Bronchial epithelial cell (primary cell): ENCODE measurements at regions not wholly inside any gene's neighbourhood (a gene's known extent, or its start where the extent isn't known, plus 50 kb on each side); places are given as distances from the start of the nearest gene placed in this dataset.

Source experiments
- DNase-seq: peaks from one replicate; pipeline ENCODE4 v3.0.0-alpha.2; 2010; ENCODE audit warnings: low read depth
- FAIRE-seq: peaks from 2 replicates; lab custom pipeline; 2011; peaks lifted over from hg19 to GRCh38; lab: Jason Lieb, UNC
- H3K27me3 ChIP-seq: 2 replicates; pipeline ENCODE4 v1.5.1; 2011; ENCODE audit warnings: low read length; ENCODE audit not compliant: control insufficient read depth, insufficient read depth
- H3K36me3 ChIP-seq: 2 replicates; pipeline ENCODE4 v1.5.1; 2011; ENCODE audit warnings: low read length; ENCODE audit not compliant: control insufficient read depth, insufficient read depth
- H3K4me3 ChIP-seq: 2 replicates; pipeline ENCODE4 v1.5.1; 2011; ENCODE audit warnings: mild to moderate bottlenecking, low read depth, low read length, control low read depth
- TF ChIP-seq, protein P1 (sequence below): IDR thresholded peaks from 2 replicates; pipeline ENCODE4 v1.5.1; 2011; ENCODE audit warnings: mild to moderate bottlenecking, moderate library complexity, low read length, control low read depth, inconsistent platforms; ENCODE audit not compliant: insufficient read depth, severe bottlenecking

DNA sequence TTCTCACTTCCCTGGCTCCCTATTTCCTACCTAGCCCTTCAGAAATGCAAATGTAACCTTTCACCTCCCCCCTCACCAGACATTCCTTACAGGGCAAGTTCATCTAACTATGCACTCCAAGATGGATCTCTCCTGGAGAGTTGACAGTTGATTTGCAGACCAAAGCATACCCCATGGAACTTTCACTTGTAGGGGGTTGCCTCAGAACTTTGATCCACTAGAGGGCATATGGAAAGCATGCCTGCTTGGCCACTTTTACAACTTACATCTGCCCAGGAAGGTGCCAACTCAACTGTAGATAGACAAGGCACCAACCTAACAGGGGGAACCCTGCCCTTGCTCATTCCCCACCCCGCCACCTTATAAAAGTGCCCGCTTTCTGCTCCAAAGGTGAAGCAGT lies 187.8 kb downstream of the NXNL2 start:
- no peaks in the 10 kb centered on the region for H3K36me3 ChIP-seq
- peak; percentile 56 for DNase-seq
- no peak overlapping the region for H3K4me3 ChIP-seq
- TF ChIP-seq, protein P1, sequence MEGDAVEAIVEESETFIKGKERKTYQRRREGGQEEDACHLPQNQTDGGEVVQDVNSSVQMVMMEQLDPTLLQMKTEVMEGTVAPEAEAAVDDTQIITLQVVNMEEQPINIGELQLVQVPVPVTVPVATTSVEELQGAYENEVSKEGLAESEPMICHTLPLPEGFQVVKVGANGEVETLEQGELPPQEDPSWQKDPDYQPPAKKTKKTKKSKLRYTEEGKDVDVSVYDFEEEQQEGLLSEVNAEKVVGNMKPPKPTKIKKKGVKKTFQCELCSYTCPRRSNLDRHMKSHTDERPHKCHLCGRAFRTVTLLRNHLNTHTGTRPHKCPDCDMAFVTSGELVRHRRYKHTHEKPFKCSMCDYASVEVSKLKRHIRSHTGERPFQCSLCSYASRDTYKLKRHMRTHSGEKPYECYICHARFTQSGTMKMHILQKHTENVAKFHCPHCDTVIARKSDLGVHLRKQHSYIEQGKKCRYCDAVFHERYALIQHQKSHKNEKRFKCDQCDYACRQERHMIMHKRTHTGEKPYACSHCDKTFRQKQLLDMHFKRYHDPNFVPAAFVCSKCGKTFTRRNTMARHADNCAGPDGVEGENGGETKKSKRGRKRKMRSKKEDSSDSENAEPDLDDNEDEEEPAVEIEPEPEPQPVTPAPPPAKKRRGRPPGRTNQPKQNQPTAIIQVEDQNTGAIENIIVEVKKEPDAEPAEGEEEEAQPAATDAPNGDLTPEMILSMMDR: peak; percentile 57
- FAIRE-seq: no peak
- no peaks in the 10 kb centered on the region for H3K27me3 ChIP-seq

DNA sequence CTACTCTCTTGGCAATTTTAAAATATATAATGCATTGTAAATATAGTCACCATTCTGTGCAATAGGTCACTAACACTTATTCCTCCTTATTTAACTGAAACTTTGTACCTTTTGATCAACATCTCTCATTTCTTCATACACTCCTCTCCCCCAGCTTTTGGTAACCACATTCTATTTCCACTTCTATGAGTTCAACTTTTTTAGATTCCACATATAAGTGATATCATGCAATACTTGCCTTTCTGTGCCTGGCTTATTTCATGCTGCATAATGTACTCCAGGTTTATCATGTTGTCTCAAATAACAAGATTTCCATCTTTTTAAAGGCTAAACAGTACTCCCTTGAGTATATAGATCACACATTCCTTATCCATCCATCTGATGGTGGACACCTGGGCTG lies 188.8 kb downstream of the NXNL2 start:
- no peak overlapping the region for H3K4me3 ChIP-seq
- DNase-seq: no peak
- H3K27me3 ChIP-seq: no peaks in the 10 kb centered on the region
- no peak for FAIRE-seq
- H3K36me3 ChIP-seq: no peaks in the 10 kb centered on the region
- TF ChIP-seq, protein P1: no peak

DNA sequence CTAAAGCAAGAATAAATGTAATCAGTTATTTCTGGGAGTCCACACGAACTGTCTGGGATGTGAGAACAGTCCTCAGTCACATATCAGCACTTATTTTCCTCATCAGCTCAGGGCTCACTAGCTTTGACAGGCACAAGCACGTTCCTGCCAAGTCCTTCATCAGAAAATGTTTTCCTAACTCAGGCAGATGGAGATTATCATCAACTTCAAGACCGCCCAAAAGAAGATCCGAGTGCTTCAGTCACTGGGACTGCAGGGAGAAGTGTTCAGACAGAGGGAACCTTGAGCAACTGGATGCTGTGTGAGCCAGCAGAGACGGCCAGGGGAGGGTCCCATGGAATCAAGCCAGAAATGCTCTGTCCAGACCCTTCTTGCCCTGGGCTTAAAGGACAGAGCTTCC lies 189.4 kb downstream of the NXNL2 start:
- FAIRE-seq: no peak
- H3K36me3 ChIP-seq: no peaks in the 10 kb centered on the region
- H3K27me3 ChIP-seq: no peaks in the 10 kb centered on the region
- H3K4me3 ChIP-seq: no peak overlapping the region
- TF ChIP-seq, protein P1: no peak
- no peak for DNase-seq

DNA sequence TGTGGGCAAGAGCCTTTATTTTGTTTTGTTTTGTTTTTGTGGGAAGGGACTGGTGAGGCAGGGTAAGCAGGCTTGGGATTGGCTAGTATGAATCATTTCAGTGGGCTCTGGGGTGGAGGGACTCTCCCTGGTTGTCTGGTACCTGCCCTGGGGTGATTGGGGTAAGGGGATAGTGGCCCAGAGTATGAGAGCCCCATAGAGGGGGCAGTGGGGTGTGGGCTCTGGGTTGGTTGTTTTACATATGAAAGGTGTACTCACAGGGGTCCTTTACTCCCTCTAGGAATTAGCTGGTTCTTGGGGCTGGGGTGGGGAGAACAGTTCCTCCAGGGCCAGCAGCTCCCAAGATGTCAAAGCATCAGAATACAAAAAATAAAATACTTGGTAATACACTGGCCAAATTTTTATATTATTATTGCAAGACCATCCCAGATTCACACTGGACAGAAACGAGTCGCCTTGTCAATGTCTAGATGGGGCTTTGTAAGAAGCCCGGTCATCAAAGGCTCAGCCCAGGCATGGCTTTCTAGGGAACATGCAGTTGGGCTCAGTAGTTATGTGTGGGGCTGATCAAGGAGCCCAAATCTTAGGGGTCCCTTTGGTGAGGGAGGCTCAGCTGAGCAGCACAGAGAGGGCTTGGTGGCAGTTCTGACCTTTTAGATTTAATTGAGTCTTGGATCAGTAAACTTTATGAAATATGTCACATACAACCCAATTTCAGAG lies 190.5 kb downstream of the NXNL2 start:
- FAIRE-seq (no peak), DNase-seq (no peak)
- no peaks in the 10 kb centered on the region for H3K36me3 ChIP-seq
- no peak overlapping the region for H3K4me3 ChIP-seq
- TF ChIP-seq, protein P1: no peak
- H3K27me3 ChIP-seq: no peaks in the 10 kb centered on the region

DNA sequence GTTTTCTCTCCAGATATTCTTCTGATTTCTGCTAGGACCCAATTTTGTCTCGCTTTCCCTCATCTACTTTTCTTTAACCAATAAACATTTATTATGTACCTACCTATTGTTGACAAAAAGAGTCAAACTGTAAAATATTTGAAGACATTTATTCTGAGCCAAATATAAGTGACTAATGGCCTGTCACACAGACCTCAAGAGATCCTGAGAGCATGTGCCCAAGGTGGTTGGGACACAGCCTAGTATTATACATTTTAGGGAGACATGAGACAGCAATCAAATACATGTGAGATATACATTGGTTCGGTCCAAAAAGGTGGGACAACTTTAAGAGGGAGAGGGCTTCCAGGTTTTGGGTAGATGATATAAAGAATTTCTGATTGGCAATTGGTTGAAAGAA lies 191.8 kb downstream of the NXNL2 start:
- Histone ChIP-seq H3K36me3 (no peaks in the 10 kb centered on the region), H3K4me3 (no peak overlapping the region), H3K27me3 (no peaks in the 10 kb centered on the region)
- TF ChIP-seq, protein P1: no peak
- FAIRE-seq: no peak
- no peak for DNase-seq

DNA sequence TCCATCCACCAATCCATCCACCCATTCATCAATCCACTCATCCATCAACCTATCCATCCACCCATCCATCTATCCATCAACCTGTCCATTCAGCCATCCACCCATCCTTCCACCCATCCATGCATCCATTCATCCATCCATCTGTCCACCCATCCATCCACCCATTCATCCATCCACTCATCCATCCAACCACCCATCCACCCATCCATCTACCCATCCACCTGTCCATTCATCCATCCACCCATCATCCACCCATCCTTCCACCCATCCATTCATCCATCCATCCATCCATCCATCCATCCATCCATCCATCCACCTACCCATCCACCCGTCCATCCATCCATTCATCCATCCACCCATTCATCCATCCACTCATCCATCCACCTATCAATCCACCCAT lies 195.8 kb downstream of the NXNL2 start:
- TF ChIP-seq, protein P1: no peak
- FAIRE-seq (no peak), DNase-seq (no peak)
- Histone ChIP-seq H3K36me3 (no peaks in the 10 kb centered on the region), H3K27me3 (no peaks in the 10 kb centered on the region), H3K4me3 (no peak overlapping the region)
